GM21825 (cell line): ENCODE measurements at regions not wholly inside any gene's neighbourhood (a gene's known extent, or its start where the extent isn't known, plus 50 kb on each side); places are given as distances from the start of the nearest gene placed in this dataset.

Experiments
- ATAC-seq: cut with Tn5 transposase; IDR thresholded peaks from one replicate; pipeline ENCODE4 v1.9.1; 2021; ENCODE audit warnings: mild to moderate bottlenecking, moderate library complexity; ENCODE audit not compliant: unreplicated experiment

DNA sequence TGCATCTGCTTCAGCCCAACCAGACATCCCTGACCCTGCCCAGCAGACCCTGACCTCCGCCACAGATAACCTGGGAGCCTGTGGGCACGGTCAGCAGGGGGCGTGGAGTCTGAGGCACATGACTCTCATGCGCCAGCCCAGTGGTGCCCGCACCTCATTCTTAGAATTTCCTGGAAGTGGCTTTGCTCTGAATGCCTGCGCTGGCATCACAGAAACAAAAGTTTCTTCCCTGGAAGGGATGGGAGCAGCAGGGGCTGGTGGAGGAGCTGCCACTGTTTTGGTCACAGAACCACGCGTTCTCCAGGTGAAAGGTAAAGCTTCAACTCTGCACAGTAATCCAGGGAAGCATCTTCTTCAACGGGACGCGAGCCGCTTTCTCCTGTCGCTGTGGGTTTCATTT, 67.9 kb upstream of the DUSP22 start:
- no peak for ATAC-seq

DNA sequence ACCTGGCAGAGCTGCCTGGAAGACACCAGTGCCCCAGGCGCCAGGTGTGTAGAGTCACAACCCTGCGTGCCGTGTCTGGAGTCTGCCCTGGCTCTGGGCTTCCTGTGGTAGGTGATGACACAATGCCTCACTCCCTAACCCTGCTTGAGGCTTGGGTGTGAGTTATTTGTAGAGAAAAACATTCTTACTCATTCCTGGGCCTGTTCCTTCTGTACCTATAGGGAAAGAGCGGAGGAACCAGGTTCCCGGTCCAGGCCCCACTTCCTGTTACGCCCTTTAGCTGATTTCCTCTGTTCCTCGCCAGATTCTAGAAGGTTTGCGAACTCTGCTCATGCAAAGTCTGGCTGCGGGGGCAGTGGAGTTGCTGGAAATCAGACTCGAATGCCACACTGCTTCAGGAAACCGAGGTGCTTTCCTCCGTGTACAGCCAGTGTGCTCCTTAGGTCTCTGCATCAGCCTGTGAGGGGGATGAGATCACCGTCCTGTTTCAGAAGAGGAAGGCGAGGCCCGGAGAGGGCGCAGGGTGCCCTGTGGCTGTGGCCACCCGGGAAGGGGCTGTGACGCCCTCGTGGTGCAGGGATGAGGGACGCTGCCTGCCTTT, 67.1 kb upstream of the DUSP22 start:
- ATAC-seq, result peak; percentile 18

DNA sequence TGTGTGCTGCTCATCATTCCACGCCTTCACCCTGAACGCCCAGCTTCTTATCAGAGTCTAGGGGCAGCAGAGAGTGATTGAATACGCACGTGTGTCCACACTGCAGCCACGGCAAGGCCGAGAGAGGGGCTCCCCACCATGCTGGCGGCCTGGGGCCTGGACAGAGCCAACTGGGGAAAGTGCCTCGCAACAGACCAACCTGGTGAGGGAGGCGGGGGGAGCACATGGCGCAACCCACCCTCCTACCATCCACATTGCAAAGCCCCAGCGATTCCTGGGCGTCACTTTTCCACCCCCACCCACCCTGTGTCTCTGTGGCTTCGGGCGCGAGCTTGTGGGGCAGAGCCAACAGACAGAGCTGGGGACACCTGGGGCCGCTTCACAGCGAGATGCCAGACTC, 66.4 kb upstream of the DUSP22 start:
- no peak for ATAC-seq

DNA sequence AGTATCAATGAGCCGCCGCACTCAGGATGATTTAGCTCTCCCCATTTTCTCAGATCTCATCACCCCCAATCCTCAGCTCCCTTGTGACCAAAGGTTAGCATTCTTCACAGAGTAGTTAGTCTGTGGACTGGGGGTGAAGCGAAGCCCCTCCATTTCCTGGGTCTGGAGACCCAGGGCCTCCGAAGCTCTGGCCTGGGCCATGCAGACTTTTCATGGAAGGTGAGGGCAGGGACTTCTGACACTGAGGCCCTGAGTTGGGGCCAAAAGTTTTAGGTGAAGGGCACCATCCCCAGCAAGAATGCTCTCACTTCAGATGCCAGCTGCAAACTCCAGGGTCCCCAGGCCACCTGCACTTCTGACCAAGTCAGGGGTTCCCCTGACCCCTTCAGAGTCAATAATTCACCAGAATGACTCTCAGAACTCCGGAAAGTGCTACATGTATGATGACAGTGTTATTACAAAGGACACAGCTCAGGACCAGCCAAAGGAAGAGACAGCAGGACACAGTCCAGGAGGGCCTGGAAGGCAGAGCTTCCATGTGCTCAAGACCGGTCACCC, 65.7 kb upstream of the DUSP22 start:
- peak; percentile 22 for ATAC-seq

DNA sequence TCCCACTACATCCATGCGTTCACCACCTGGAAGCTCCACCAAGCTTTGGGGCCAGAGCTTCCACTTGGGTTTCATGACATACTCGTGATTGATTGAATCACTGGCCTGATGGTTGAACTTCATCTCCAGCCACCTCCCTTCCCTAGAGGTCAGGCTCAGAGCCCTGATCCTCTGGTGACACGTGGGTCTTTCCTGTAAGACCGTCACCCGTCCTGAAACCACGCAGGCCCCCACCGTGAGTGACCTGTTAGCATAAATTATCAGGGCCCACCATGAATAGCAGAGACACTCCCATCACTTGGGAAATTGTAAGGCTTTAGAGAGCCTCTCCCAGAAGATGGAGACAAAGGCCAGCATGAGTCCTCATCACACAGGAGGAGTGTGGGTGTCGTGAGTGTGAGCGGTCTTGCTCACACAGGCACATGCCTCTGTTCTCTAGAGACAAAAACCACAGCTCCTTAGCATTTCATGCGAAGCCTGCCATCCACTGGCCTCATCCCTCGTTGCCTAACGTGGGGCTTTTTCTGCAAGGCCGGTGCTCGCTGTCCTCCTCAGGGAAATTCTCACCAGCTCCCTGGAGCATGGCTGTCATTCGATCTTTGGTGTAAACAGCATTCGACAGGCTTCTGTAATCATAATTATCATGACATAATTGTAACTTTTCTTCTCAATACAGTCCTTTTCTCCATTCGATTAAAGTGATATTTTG, 65.1 kb upstream of the DUSP22 start:
- ATAC-seq, result peak; percentile 30

DNA sequence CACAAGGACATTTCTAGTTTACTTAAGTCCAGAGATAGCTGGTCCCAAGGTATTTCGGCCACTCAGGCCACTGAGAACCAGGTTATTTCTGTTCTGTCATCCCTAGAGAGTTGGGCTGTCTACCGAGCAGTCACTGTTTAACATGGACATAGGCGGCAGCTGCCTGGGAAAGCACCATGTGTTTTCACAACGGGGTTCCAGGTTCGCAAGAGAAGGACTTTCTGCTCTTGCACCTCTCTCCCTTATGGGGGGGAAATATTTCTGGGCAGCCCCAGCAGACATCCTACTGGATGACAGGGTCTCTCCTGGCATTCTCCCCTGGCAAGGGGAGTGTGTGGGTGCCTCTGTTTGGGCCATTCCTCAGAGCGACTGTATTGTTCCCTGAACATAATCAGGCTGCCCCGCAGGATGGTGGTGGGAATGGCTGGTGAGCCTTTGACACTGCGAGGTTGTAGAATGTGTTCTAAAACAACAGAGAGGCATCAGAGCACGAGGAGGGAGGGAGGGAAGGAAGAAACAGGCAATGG, 64.4 kb upstream of the DUSP22 start:
- ATAC-seq, result peak; percentile 17

DNA sequence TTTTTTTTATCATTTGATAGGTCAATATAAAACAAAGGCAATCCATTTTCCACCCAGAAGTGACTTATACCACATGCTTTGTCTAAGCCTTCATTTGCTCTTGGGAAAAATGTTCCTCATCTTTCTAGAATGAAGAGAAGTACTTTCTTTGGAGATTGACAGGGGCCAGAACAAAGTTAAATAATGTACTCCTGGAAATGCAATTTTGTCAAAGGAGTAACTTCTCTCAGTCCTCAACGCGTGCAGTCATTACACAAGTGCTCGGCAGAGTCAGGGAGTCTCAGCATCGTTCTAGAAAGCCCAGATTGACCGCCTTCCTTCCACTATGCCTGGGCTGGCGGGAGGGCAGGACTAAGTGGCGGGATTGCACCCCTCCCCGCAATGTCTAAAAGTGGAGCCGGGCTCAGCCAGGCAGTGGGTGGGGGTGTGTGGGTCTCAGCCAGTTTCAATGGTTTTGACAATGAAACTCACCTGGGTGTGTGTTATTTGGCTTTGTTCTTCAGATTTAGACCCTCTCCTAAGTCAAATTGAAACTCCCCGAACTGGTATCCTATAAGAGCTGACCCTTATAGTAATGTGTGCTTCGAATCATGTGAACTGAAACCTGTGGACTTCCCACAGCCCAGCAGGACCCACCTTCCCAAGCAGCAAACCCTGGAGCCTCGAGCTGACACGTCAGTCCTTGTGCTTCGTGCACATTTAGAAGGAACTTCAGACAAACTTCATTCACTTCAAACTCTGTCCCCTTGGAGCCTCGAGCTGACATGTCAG, 63.2 kb upstream of the DUSP22 start:
- ATAC-seq, result peak; percentile 26

DNA sequence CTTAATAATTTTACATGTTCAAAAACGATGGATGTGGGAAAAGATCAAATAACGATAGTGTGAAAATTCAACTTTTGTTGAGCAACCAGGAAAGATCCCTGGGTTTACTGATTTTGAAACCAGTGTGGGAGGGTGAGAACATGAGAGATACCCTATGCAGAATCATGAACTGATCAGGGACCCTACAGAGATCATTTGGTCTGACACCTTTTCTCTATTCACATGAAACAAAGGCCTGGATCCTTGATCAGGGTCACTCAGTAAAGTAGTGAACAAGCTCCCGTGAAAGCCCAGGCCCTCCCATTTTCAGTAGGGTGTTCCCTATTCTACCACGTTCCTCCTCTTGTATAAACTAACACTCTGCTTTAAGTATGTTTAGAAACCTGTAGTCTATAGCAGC, 60.5 kb upstream of the DUSP22 start:
- no peak for ATAC-seq

DNA sequence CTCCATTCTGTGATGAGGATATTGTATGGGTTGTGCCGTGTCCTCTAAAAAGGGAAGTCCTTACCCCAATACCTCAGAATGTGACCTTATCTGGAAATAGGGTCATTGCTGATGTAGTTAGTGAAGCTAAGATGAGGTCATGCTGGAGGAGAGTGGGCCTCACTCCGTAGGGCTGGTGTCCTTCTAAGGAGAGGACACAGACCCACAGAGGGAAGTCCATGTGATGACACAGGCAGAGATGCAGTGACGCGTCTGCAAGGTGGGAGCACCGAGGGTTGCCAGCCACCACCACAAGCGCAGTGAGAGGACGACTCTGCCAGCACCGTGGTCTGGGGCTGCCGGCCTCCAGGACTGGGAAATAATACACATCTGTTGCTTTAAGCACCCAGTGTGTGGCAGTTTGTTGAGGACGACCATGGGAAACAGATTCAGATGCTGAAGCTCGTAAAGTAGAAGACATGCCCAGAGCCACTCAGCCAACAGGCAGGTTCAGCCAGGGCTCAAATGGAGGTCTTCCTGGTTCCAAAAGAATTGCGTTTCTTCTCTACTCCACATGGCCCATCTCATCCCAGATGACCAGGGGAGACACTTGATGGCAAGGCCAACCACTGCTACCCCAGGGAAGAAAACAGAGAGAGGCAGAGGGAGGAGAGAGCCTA, 59.2 kb upstream of the DUSP22 start:
- ATAC-seq, result no peak

DNA sequence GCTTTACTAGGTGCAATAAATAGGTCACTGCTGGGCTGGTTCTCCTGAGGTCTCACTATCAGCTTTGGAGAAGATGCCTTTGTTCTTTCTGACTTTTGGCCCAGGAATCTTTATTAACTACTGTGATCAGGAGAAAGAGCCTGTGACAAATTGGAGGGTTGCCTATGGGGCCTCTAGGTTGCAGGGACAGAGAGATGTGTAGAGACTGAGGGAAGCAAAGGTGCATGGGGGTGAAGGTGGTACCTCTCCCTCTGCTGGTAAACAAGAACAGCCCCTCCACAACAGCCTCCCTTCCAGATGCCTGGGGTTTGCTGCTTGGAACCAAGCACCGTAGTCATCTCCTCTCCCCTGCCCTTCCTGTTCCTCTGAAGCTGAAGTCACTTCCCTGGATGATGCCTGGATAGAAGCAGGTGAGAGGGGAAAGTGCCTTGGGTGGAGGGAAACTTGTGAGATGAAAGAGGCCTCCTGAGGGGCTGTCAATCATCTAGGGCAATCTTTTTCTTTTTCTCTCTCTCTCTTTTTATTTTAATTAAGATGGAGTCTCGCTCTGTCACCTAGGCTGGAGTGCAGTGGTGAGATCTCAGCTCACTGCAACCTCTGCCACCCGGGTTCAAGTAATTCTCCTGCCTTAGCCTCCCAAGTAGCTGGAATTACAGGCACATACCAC, 57.4 kb upstream of the DUSP22 start:
- no peak for ATAC-seq

DNA sequence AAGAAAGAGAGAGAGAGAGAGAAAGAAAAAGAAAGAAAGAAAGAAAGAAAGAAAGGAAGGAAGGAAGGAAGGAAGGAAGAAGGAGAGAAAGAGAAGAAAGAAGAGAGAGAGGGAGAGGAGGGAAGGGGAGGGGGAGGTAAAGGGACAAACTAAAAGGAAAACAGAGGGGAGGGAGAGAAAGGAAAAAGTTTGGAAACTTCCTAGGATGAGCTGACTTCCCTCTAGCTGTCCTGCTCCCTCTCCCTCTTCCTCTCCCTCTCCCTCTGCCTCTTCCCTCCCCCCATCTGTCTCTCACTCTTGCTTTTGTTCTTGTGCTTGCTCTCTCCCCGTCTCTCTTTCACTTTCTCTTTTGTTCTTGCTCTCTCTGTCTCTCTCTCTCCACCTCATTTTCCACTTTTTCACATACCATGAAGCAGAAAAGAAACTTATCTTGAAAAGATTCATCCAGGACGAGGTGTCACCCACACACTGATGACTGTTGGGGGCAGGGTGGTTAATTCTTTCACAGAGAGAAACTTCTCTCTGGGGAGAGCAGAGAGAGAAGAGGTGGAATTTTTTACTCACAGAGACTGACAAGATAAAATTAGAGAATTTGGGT, 56.4 kb upstream of the DUSP22 start:
- ATAC-seq, result peak; percentile 52

DNA sequence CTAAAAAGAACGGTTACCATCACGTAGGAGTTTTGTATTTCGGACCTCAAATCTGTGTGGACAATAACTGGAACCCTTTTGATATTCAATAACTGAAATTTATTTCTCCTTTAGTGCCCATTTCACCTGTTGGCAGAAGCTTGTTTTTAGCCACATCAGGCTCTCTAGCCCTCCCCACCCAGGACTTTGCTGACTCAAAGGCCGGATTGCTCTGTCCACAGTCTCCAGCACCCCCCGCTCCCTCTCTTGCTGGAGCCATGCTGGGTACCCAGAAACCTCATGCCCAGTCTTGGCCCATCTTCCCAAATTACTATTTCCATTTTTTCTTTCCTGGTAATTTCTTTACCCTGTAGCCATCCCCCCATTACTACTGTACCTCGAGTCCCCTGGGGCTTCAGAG, 55.8 kb upstream of the DUSP22 start:
- no peak for ATAC-seq

DNA sequence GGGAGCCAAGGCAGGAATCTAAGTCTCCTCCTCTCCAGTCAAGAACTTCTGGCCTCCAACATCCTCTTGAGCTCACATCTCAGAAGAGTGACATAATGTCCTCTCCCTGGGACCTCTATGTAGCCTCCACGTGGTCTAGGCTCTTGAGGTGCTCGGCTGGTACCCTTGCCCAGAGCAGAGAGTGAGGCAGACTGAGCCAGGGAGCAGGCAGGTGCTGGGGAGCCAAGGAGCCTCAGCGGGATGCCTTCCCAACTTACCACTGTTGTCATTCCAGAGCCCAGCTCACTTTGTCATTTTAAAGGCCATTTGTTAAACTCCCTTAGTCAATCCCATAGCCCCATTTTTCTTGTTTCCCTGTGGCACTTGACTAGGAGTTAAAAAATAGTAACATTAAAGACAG, 52.1 kb upstream of the DUSP22 start:
- no peak for ATAC-seq

DNA sequence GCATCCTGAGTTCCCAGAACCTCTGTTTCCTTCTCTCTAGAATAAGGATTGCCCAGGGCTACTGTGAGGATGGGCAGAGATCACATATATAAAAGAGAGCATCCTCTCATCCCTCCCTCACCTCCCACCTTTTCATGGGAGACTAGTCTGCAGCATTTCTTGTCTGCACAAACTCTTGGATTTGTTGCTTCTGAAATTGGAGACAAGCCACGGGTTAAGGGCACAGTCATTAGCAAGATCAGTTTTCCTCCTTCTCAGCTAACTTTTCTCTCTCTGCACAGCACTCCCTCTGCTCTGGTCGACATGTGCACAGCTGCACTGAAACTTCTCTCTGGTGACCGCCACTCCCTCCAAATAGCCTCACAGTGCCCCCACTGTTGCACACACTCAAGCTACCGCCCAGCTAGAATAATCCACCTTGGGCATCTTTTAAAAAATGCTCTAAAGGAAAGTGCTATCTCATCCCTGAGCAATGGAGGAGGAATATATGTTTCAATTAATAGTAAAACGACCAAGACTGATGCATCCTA, 50.9 kb upstream of the DUSP22 start:
- ATAC-seq, result no peak
